ENCODE measurements at regions not wholly inside any gene's neighbourhood (a gene's known extent, or its start where the extent isn't known, plus 50 kb on each side); places are given as distances from the start of the nearest gene placed in this dataset.
"Not testable (repeated sequence)": the region's sequence is repeated elsewhere in the genome, so short reads cannot be mapped to it uniquely, and the experiment has no call there.

- DNase-seq, result peak; percentile 47
Observed at GRCh38 chr10:130929422-130930325, 381.8 kb downstream of the TCERG1L start.

- DNase-seq, result no peak
Observed at GRCh38 chr10:130930821-130931220, 380.7 kb downstream of the TCERG1L start.

- DNase-seq, result no peak
Observed at GRCh38 chr10:130931256-130931655, 380.3 kb downstream of the TCERG1L start.

GRCh38 chr10:130932326-130933007 lies 379.1 kb downstream of the TCERG1L start:
- no peak for DNase-seq

- no peak for DNase-seq
Observed at GRCh38 chr10:130933008-130933390, 378.5 kb downstream of the TCERG1L start.

GRCh38 chr10:130934293-130935127 lies 377.0 kb downstream of the TCERG1L start:
- no peak for DNase-seq

GRCh38 chr10:130935128-130935439 lies 376.4 kb downstream of the TCERG1L start:
- DNase-seq, result peak; percentile 37

- DNase-seq, result no peak
Observed at GRCh38 chr10:130935897-130936550, 375.5 kb downstream of the TCERG1L start.

- DNase-seq, result no peak
Observed at GRCh38 chr10:130936851-130937250, 374.7 kb downstream of the TCERG1L start.

GRCh38 chr10:130938051-130938450 lies 373.5 kb downstream of the TCERG1L start:
- DNase-seq, result no peak

- not testable (repeated sequence) for DNase-seq
Observed at GRCh38 chr10:130938891-130939290, 372.6 kb downstream of the TCERG1L start.

GRCh38 chr10:130941886-130942285 lies 369.6 kb downstream of the TCERG1L start:
- DNase-seq, result no peak

- no peak for DNase-seq
Observed at GRCh38 chr10:130952086-130952485, 359.4 kb downstream of the TCERG1L start.

- DNase-seq, result no peak
Observed at GRCh38 chr10:130954326-130954905, 357.1 kb downstream of the TCERG1L start.

GRCh38 chr10:130956251-130956650 lies 355.3 kb downstream of the TCERG1L start:
- DNase-seq, result no peak

GRCh38 chr10:130957423-130957822 lies 354.1 kb downstream of the TCERG1L start:
- no peak for DNase-seq

GRCh38 chr10:130958003-130958402 lies 353.5 kb downstream of the TCERG1L start:
- DNase-seq, result no peak

GRCh38 chr10:130958981-130959751 lies 352.4 kb downstream of the TCERG1L start:
- DNase-seq, result no peak

GRCh38 chr10:130959752-130960195 lies 351.7 kb downstream of the TCERG1L start:
- no peak for DNase-seq

GRCh38 chr10:130960531-130960930 lies 351.0 kb downstream of the TCERG1L start:
- no peak for DNase-seq

- DNase-seq, result no peak
Observed at GRCh38 chr10:130961506-130962239, 349.8 kb downstream of the TCERG1L start.

All from NCI-H146 (cell line).